H1 (cell line): ENCODE measurements at regions not wholly inside any gene's neighbourhood (a gene's known extent, or its start where the extent isn't known, plus 50 kb on each side); places are given as distances from the start of the nearest gene placed in this dataset.
A peak's percentile ranks its signal among the peaks of the same experiment; 100 is the strongest.

Source experiments
- CTCF ChIA-PET: fragments of 300-600 bp; sonication (Branson Sonifier 250); formaldehyde crosslinking; loops from one replicate; lab custom pipeline; 2021; ENCODE audit not compliant: partially characterized antibody; lab: Charles Lee
- POLR2A ChIA-PET: fragments of 300-600 bp; sonication (Branson Sonifier 250); formaldehyde crosslinking; loops from one replicate; lab custom pipeline; 2021; ENCODE audit warnings: inconsistent platforms; ENCODE audit not compliant: partially characterized antibody; lab: Charles Lee
- DNase-seq, 2 experiments: peaks; one replicate each; pipeline versions ENCODE4 v3.0.0 to v3.0.0-alpha.2; 2010 to 2022; ENCODE audit warnings: low spot score in 2 of 2, low read depth in 1 of 2, mixed read lengths in 1 of 2
- FAIRE-seq: peaks from 2 replicates; lab custom pipeline; 2011; peaks lifted over from hg19 to GRCh38; lab: Jason Lieb, UNC
- H2AFZ ChIP-seq: 2 replicates; pipeline ENCODE4 v1.8.1; 2012; ENCODE audit warnings: low read length, inconsistent platforms
- H2AK5ac ChIP-seq: 2 replicates; pipeline ENCODE4 v1.6.1; 2013; ENCODE audit warnings: low read depth, low read length
- H2BK120ac ChIP-seq: replicated peaks from 2 replicates; pipeline ENCODE3; 2013; ENCODE audit warnings: low read depth, low read length, inconsistent platforms
- H2BK12ac ChIP-seq: 2 replicates; pipeline ENCODE4 v1.6.1; 2013; ENCODE audit warnings: low read depth, low read length
- H2BK15ac ChIP-seq: 2 replicates; pipeline ENCODE4 v1.6.1; 2013; ENCODE audit warnings: low read length
- H2BK20ac ChIP-seq: 2 replicates; pipeline ENCODE4 v1.6.1; 2013; ENCODE audit warnings: low read length
- H2BK5ac ChIP-seq: 2 replicates; pipeline ENCODE4 v1.6.1; 2013; ENCODE audit warnings: low read depth, low read length
- H3K14ac ChIP-seq: 2 replicates; pipeline ENCODE4 v1.6.1; 2013; ENCODE audit warnings: inconsistent platforms; ENCODE audit not compliant: insufficient read length
- H3K18ac ChIP-seq: 2 replicates; pipeline ENCODE4 v1.6.1; 2013; ENCODE audit warnings: low read length; ENCODE audit errors: extremely low read depth
- H3K23ac ChIP-seq: 2 replicates; pipeline ENCODE4 v1.6.1; 2013; ENCODE audit warnings: inconsistent platforms; ENCODE audit not compliant: insufficient read length
- H3K23me2 ChIP-seq: 2 replicates; pipeline ENCODE4 v1.6.1; 2013; ENCODE audit warnings: low read depth, low read length
- H3K27ac ChIP-seq: 2 replicates; pipeline ENCODE4 v1.6.1; 2011; ENCODE audit warnings: low read depth, low read length, inconsistent platforms
- H3K27me3 ChIP-seq, 4 experiments: replicated peaks in 1 of 4; 1 replicate in 1 of 4; 2 replicates in 3 of 4; pipeline versions ENCODE4 v1.6.1 to v1.8.1; 2011 to 2013; ENCODE audit warnings: low read length in 3 of 4, mild to moderate bottlenecking in 3 of 4, inconsistent platforms in 2 of 4, mixed read lengths in 2 of 4, moderate library complexity in 1 of 4; ENCODE audit not compliant: control insufficient read depth in 3 of 4, insufficient read depth in 3 of 4; ENCODE audit errors: extremely low read depth in 1 of 4
- H3K36me3 ChIP-seq, 4 experiments: 2 replicates each; pipeline versions ENCODE4 v1.6.1 to v1.8.1; 2011 to 2013; ENCODE audit warnings: mild to moderate bottlenecking in 4 of 4, low read length in 3 of 4, moderate library complexity in 2 of 4, control low read depth in 1 of 4, inconsistent platforms in 1 of 4; ENCODE audit not compliant: insufficient read depth in 4 of 4, control insufficient read depth in 2 of 4
- H3K4ac ChIP-seq: replicated peaks from 2 replicates; pipeline ENCODE3; 2013; ENCODE audit warnings: low read length, low read depth, mixed read lengths, inconsistent platforms; ENCODE audit not compliant: insufficient read length
- H3K4me1 ChIP-seq, 4 experiments: replicated peaks in 1 of 4; 1 replicate in 1 of 4; 2 replicates in 3 of 4; pipeline versions ENCODE4 v1.6.1 to v1.8.1; 2011 to 2013; ENCODE audit warnings: low read length in 3 of 4, inconsistent platforms in 2 of 4, mixed read lengths in 1 of 4; ENCODE audit not compliant: insufficient read depth in 4 of 4, control insufficient read depth in 3 of 4
- H3K4me2 ChIP-seq, 2 experiments: 2 replicates each; pipeline versions ENCODE4 v1.6.1 to v1.8.1; 2011 to 2013; ENCODE audit warnings: low read depth in 2 of 2, low read length in 2 of 2, control low read depth in 1 of 2, inconsistent platforms in 1 of 2, mild to moderate bottlenecking in 1 of 2; ENCODE audit not compliant: insufficient read depth in 1 of 2
- H3K4me3 ChIP-seq, 4 experiments: fragments of 200-600, 300-600 bp in 1 of 4; sonication (generic), shearing (Covaris generic), sonication (Bioruptor Twin) in 1 of 4; 2 replicates each; pipeline versions ENCODE4 v1.5.1 to v1.8.1; 2011 to 2016; ENCODE audit warnings: low read length in 4 of 4, low read depth in 3 of 4, control low read depth in 2 of 4, inconsistent platforms in 2 of 4, mild to moderate bottlenecking in 2 of 4, mixed read lengths in 1 of 4, moderate library complexity in 1 of 4; ENCODE audit not compliant: insufficient read depth in 2 of 4; ENCODE audit errors: extremely low read depth in 1 of 4
- H3K56ac ChIP-seq: replicated peaks from 2 replicates; pipeline ENCODE3; 2013; ENCODE audit warnings: low read depth, mild to moderate bottlenecking, mixed read lengths, low read length, inconsistent platforms; ENCODE audit not compliant: insufficient read length
- H3K79me1 ChIP-seq: 2 replicates; pipeline ENCODE4 v1.6.1; 2013; ENCODE audit warnings: low read depth, low read length, control low read depth
- H3K79me2 ChIP-seq, 2 experiments: 2 replicates each; pipeline versions ENCODE4 v1.6.1 to v1.8.1; 2012 to 2013; ENCODE audit warnings: low read length in 2 of 2, mild to moderate bottlenecking in 2 of 2, inconsistent platforms in 1 of 2; ENCODE audit not compliant: insufficient read depth in 2 of 2, control insufficient read depth in 1 of 2
- H3K9ac ChIP-seq, 4 experiments: replicated peaks in 1 of 4; 1 replicate in 1 of 4; 2 replicates in 3 of 4; pipeline versions ENCODE4 v1.6.1 to v1.8.1; 2011 to 2013; ENCODE audit warnings: low read depth in 3 of 4, low read length in 3 of 4, control low read depth in 2 of 4, mild to moderate bottlenecking in 2 of 4, moderate library complexity in 2 of 4, inconsistent platforms in 1 of 4; ENCODE audit errors: extremely low read depth in 1 of 4
- H3K9me3 ChIP-seq, 2 experiments: 2 replicates each; pipeline versions ENCODE4 v1.6.1 to v1.8.1; 2012 to 2013; ENCODE audit warnings: mild to moderate bottlenecking in 2 of 2, moderate library complexity in 2 of 2, control low read depth in 1 of 2, inconsistent platforms in 1 of 2, low read depth in 1 of 2, low read length in 1 of 2, mixed read lengths in 1 of 2; ENCODE audit not compliant: insufficient read depth in 2 of 2
- H4K20me1 ChIP-seq, 2 experiments: replicated peaks in 1 of 2; 2 replicates each; pipeline versions ENCODE3 to v1.8.1; 2011 to 2013; ENCODE audit warnings: inconsistent platforms in 2 of 2, low read length in 2 of 2, mild to moderate bottlenecking in 1 of 2; ENCODE audit not compliant: insufficient read depth in 2 of 2, control insufficient read depth in 1 of 2
- H4K5ac ChIP-seq: 2 replicates; pipeline ENCODE4 v1.6.1; 2013; ENCODE audit warnings: low read length, low read depth, mixed read lengths, inconsistent platforms; ENCODE audit not compliant: insufficient read length
- H4K8ac ChIP-seq: 2 replicates; pipeline ENCODE4 v1.8.0; 2013; ENCODE audit warnings: mild to moderate bottlenecking, moderate library complexity, low read length, inconsistent platforms; ENCODE audit not compliant: insufficient read depth; ENCODE audit errors: extremely low read depth
- H4K91ac ChIP-seq: replicated peaks from 2 replicates; pipeline ENCODE3; 2013; ENCODE audit warnings: low read length, mixed read lengths, inconsistent platforms; ENCODE audit not compliant: insufficient read length
- BCL11A ChIP-seq, 2 experiments: IDR thresholded peaks; one replicate each; pipeline ENCODE4 v1.6.1; 2011; ENCODE audit warnings: low read depth in 2 of 2, low read length in 2 of 2, mild to moderate bottlenecking in 2 of 2
- GABPA ChIP-seq: IDR thresholded peaks from 2 replicates; pipeline ENCODE4 v1.6.1; 2011; ENCODE audit warnings: mild to moderate bottlenecking, low read length, moderate library complexity, borderline replicate concordance; ENCODE audit not compliant: insufficient read depth
- GTF2F1 ChIP-seq: IDR thresholded peaks from 2 replicates; pipeline ENCODE4 v1.6.1; 2012; ENCODE audit warnings: low read depth, low read length, improper control_type of control experiment, borderline replicate concordance
- KDM1A ChIP-seq: fragments of 200-600, 300-600 bp; sonication (generic); IDR thresholded peaks from 2 replicates; pipeline ENCODE4 v1.7.1; 2016; ENCODE audit warnings: mild to moderate bottlenecking, low read length, borderline replicate concordance
- NANOG ChIP-seq: IDR thresholded peaks from 2 replicates; pipeline ENCODE4 v1.6.1; 2011; ENCODE audit warnings: low read length, low read depth, mild to moderate bottlenecking, inconsistent platforms; ENCODE audit not compliant: insufficient read depth, poor library complexity, severe bottlenecking
- POLR2A ChIP-seq, 2 experiments: IDR thresholded peaks; 1 replicate in 1 of 2; 2 replicates in 1 of 2; pipeline ENCODE4 v1.6.1; 2011; ENCODE audit warnings: low read depth in 2 of 2, low read length in 2 of 2, mild to moderate bottlenecking in 2 of 2; ENCODE audit errors: control extremely low read depth in 1 of 2
- RAD21 ChIP-seq, 2 experiments: IDR thresholded peaks in 1 of 2; conservative IDR thresholded peaks in 1 of 2; 2 replicates each; pipeline ENCODE4 v1.6.1; 2011; ENCODE audit warnings: low read depth in 2 of 2, low read length in 2 of 2, improper control_type of control experiment in 1 of 2, inconsistent platforms in 1 of 2, mild to moderate bottlenecking in 1 of 2, moderate library complexity in 1 of 2
- SAP30 ChIP-seq: fragments of 300-600 bp; sonication (generic); IDR thresholded peaks from 2 replicates; pipeline ENCODE4 v1.7.1; 2012; ENCODE audit warnings: low read length, moderate library complexity, mild to moderate bottlenecking, inconsistent platforms; ENCODE audit not compliant: insufficient read depth, insufficient replicate concordance
- TCF12 ChIP-seq: IDR thresholded peaks from 2 replicates; pipeline ENCODE4 v1.6.1; 2011; ENCODE audit warnings: low read depth, mild to moderate bottlenecking, low read length
- ZNF274 ChIP-seq: IDR thresholded peaks from 2 replicates; pipeline ENCODE4 v1.7.0; 2012; ENCODE audit warnings: low read length, borderline replicate concordance; ENCODE audit errors: extremely low read depth
- WGBS, 2 experiments: shearing (Covaris generic) in 1 of 2; methylation state at CpG; one replicate each; pipeline versions ENCODE4 v1.1.6 to v1.1.7; 2013 to 2015; ENCODE audit warnings: low lambda C conversion rate in 2 of 2, mixed read lengths in 2 of 2, inconsistent platforms in 1 of 2, low coverage in 1 of 2, missing lambda C conversion rate in 1 of 2; ENCODE audit not compliant: insufficient replicate concordance in 2 of 2, insufficient coverage in 1 of 2, insufficient read length in 1 of 2; ENCODE audit errors: extremely low coverage in 1 of 2, missing lambda C conversion rate in 1 of 2; 5-methylcytosine and 5-hydroxymethylcytosine counted together
- TF ChIP-seq, protein P1 (sequence below): IDR thresholded peaks from 2 replicates; pipeline ENCODE4 v1.6.1; 2012; ENCODE audit warnings: low read length, inconsistent platforms

DNA sequence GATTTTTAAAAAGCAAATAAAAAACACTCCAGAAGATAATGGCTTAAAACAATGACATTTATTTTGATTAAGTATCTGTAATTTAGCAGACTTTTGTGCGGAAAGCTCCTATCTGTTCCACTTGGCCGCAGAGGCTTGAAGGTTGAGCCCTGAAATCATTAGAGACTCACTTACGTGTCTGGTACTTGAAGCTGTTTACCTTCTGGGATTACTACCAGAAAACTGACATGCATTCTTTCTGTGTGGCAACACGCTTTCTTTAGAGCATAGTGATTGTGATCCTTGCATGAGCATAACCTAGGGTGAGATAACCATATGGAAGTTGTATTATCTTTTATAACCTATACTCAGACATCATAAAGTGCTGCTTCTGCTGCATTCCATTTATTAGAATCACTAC is 298.5 kb downstream of the SI start:
- Histone ChIP-seq H3K9me3 (peaks cover 10% of the 10 kb centered on the region in 2 experiments; a peak in 1 of 4 replicates), H3K27ac (no peak overlapping the region), H3K23me2 (no peaks in the 10 kb centered on the region), H3K79me1 (no peaks in the 10 kb centered on the region), H2AFZ (0 out of 2 replicates have a peak overlapping the region, but pooled peaks have one; percentile 56), H3K36me3 (no peaks in the 10 kb centered on the region), H2BK12ac (no peak overlapping the region), H2BK15ac (no peak overlapping the region), H2BK5ac (no peak overlapping the region), H4K5ac (no peak overlapping the region), H3K9ac (no peak overlapping the region), H2BK20ac (no peak overlapping the region), H3K18ac (no peak overlapping the region), H3K79me2 (no peaks in the 10 kb centered on the region), H3K4me3 (no peak overlapping the region), H4K8ac (no peak overlapping the region), H3K56ac (no peak overlapping the region), H3K4ac (no peak overlapping the region), H3K14ac (no peak overlapping the region), H3K27me3 (no peaks in the 10 kb centered on the region), H2AK5ac (no peak overlapping the region), H3K4me1 (no peaks in the 10 kb centered on the region), H4K91ac (no peak overlapping the region), H3K23ac (no peak overlapping the region), H2BK120ac (no peak overlapping the region), H3K4me2 (no peak overlapping the region), H4K20me1 (no peaks in the 10 kb centered on the region)
- FAIRE-seq (no peak), DNase-seq (no peak)
- ChIA-PET CTCF (no interaction called here), POLR2A (no interaction called here)
- TF ChIP-seq GTF2F1 (no peak), KDM1A (no peak), SAP30 (no peak), TCF12 (no peak), ZNF274 (no peak), BCL11A (IDR thresholded peaks at IDR 0.05; ENCODE audit: low read depth in 2 of 2, low read length in 2 of 2) (no peak), POLR2A (IDR thresholded peaks at IDR 0.05; ENCODE audit: control extremely low read depth in 1 of 2, low read depth in 2 of 2, low read length in 2 of 2) (no peak), NANOG (no peak), RAD21 (IDR thresholded peaks at IDR 0.05 in 1 of 2, conservative IDR thresholded peaks at IDR 0.05 in 1 of 2; ENCODE audit: low read depth in 2 of 2, low read length in 2 of 2) (no peak), GABPA (no peak)
- TF ChIP-seq, protein P1, sequence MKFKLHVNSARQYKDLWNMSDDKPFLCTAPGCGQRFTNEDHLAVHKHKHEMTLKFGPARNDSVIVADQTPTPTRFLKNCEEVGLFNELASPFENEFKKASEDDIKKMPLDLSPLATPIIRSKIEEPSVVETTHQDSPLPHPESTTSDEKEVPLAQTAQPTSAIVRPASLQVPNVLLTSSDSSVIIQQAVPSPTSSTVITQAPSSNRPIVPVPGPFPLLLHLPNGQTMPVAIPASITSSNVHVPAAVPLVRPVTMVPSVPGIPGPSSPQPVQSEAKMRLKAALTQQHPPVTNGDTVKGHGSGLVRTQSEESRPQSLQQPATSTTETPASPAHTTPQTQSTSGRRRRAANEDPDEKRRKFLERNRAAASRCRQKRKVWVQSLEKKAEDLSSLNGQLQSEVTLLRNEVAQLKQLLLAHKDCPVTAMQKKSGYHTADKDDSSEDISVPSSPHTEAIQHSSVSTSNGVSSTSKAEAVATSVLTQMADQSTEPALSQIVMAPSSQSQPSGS: no peak
- WGBS, 2 experiments: 97% methylated on average over 4 of the region's 4 CpGs; no CpG with 5 or more reads in 1 of the 2 experiments
